NCI-H460 (cell line): ENCODE measurements at regions not wholly inside any gene's neighbourhood (a gene's known extent, or its start where the extent isn't known, plus 50 kb on each side); places are given as distances from the start of the nearest gene placed in this dataset.

Experiments
- DNase-seq: peaks from one replicate; pipeline ENCODE4 v3.0.0-alpha.2; 2016; ENCODE audit warnings: low read depth; ENCODE audit errors: extremely low read depth

GRCh38 chr20:52921340-52921739, 50.8 kb upstream of the TSHZ2 start:
- DNase-seq: no peak

GRCh38 chr20:52918311-52918710, 53.8 kb upstream of the TSHZ2 start:
- DNase-seq: no peak

- no peak for DNase-seq
Observed at GRCh38 chr20:52915564-52915963, 56.6 kb upstream of the TSHZ2 start.

GRCh38 chr20:52914870-52915269, 57.3 kb upstream of the TSHZ2 start:
- DNase-seq: no peak

GRCh38 chr20:52913650-52914387, 58.3 kb upstream of the TSHZ2 start:
- no peak for DNase-seq

GRCh38 chr20:52905241-52905994, 66.7 kb upstream of the TSHZ2 start:
- DNase-seq: no peak

- no peak for DNase-seq
Observed at GRCh38 chr20:52904837-52905236, 67.3 kb upstream of the TSHZ2 start.

- DNase-seq: no peak
Observed at GRCh38 chr20:52899041-52899608, 73.0 kb upstream of the TSHZ2 start.

- no peak for DNase-seq
Observed at GRCh38 chr20:52896348-52896747, 75.8 kb upstream of the TSHZ2 start.

GRCh38 chr20:52895701-52896100, 76.5 kb upstream of the TSHZ2 start:
- no peak for DNase-seq

- DNase-seq: no peak
Observed at GRCh38 chr20:52895235-52895634, 76.9 kb upstream of the TSHZ2 start.

- DNase-seq: no peak
Observed at GRCh38 chr20:52893498-52893897, 78.7 kb upstream of the TSHZ2 start.

- DNase-seq: no peak
Observed at GRCh38 chr20:52892023-52892422, 80.1 kb upstream of the TSHZ2 start.

- no peak for DNase-seq
Observed at GRCh38 chr20:52890130-52890529, 82.0 kb upstream of the TSHZ2 start.

GRCh38 chr20:52889225-52889624, 82.9 kb upstream of the TSHZ2 start:
- no peak for DNase-seq

GRCh38 chr20:52888096-52888495, 84.1 kb upstream of the TSHZ2 start:
- DNase-seq: no peak

- no peak for DNase-seq
Observed at GRCh38 chr20:52880997-52881396, 91.2 kb upstream of the TSHZ2 start.

GRCh38 chr20:52880259-52880658, 91.9 kb upstream of the TSHZ2 start:
- DNase-seq: no peak

- no peak for DNase-seq
Observed at GRCh38 chr20:52874241-52874640, 97.9 kb upstream of the TSHZ2 start.

- DNase-seq: no peak
Observed at GRCh38 chr20:52869698-52870501, 102.3 kb upstream of the TSHZ2 start.

- no peak for DNase-seq
Observed at GRCh38 chr20:52869276-52869675, 102.9 kb upstream of the TSHZ2 start.
